ENCODE measurements at regions not wholly inside any gene's neighbourhood (a gene's known extent, or its start where the extent isn't known, plus 50 kb on each side); places are given as distances from the start of the nearest gene placed in this dataset.

GRCh38 chr11:122459064-122459463 is 196.5 kb upstream of the UBASH3B start:
- TF ChIP-seq EP300 (IDR thresholded peaks at IDR 0.05) (no peak), POLR2A (IDR thresholded peaks at IDR 0.05) (no peak), CTCF (IDR thresholded peaks at IDR 0.05) (no peak), POLR2AphosphoS5 (IDR thresholded peaks at IDR 0.05) (no peak)

All from stomach (tissue), 4 donors.